GM12864 (cell line): ENCODE measurements at regions not wholly inside any gene's neighbourhood (a gene's known extent, or its start where the extent isn't known, plus 50 kb on each side); places are given as distances from the start of the nearest gene placed in this dataset.
A peak's percentile ranks its signal among the peaks of the same experiment; 100 is the strongest.

Experiments
- DNase-seq: peaks from one replicate; pipeline ENCODE4 v3.0.0-alpha.2; 2011; ENCODE audit warnings: low read depth
- H3K4me3 ChIP-seq: 2 replicates; pipeline ENCODE4 v1.5.1; 2011; ENCODE audit warnings: mild to moderate bottlenecking, low read depth, low read length, control low read depth
- CTCF ChIP-seq: IDR thresholded peaks from 2 replicates; pipeline ENCODE4 v1.5.1; 2011; ENCODE audit warnings: low read depth, mild to moderate bottlenecking, moderate library complexity, low read length, control low read depth, inconsistent platforms; ENCODE audit errors: missing control alignments

GRCh38 chr2:18903750-18904149 lies 314.4 kb upstream of the NT5C1B start:
- no peak overlapping the region for H3K4me3 ChIP-seq
- DNase-seq, result peak; percentile 43
- TF ChIP-seq CTCF, result no peak

GRCh38 chr2:18901242-18901641 lies 311.9 kb upstream of the NT5C1B start:
- H3K4me3 ChIP-seq, result no peak overlapping the region
- no peak for DNase-seq
- no peak for TF ChIP-seq CTCF

GRCh38 chr2:18900691-18901141 lies 311.3 kb upstream of the NT5C1B start:
- TF ChIP-seq CTCF, result no peak
- no peak for DNase-seq
- no peak overlapping the region for H3K4me3 ChIP-seq

GRCh38 chr2:18899725-18900124 lies 310.4 kb upstream of the NT5C1B start:
- no peak overlapping the region for H3K4me3 ChIP-seq
- DNase-seq, result no peak
- no peak for TF ChIP-seq CTCF

GRCh38 chr2:18898271-18898670 lies 308.9 kb upstream of the NT5C1B start:
- H3K4me3 ChIP-seq, result no peak overlapping the region
- no peak for TF ChIP-seq CTCF
- no peak for DNase-seq

GRCh38 chr2:18896125-18896764 lies 306.9 kb upstream of the NT5C1B start:
- DNase-seq, result no peak
- H3K4me3 ChIP-seq, result no peak overlapping the region
- no peak for TF ChIP-seq CTCF

GRCh38 chr2:18891600-18892345 lies 302.4 kb upstream of the NT5C1B start:
- no peak for TF ChIP-seq CTCF
- no peak overlapping the region for H3K4me3 ChIP-seq
- no peak for DNase-seq
